ENCODE measurements at regions not wholly inside any gene's neighbourhood (a gene's known extent, or its start where the extent isn't known, plus 50 kb on each side); places are given as distances from the start of the nearest gene placed in this dataset.

DNA sequence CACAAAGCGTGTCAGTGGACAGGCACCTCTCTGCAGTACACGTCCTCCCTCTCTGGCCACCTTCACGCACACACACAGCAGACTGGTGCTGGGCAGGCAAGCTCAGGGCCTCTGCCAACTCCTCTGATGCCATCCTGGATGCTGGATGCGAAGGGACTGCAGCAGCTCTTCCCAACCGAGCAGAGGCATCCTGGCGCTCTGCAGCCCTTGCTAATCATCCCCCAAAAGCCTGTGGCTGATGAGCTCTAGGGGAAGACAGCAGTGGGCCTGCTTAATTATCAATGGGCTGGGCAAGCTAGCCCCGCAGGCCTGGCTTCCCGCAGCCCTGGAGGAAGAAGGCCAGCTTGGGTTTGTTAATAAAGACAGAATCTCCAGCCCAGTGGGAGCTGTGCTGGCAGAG, 71.3 kb upstream of the TEX51 start:
- no peak for DNase-seq (ENCODE audit: low spot score)

GRCh38 chr2:126828051-126828450, 70.6 kb upstream of the TEX51 start:
- no peak for DNase-seq (ENCODE audit: low spot score)

- DNase-seq (ENCODE audit: low spot score), result no peak
Measured at GRCh38 chr2:126828491-126828890, 70.2 kb upstream of the TEX51 start.

GRCh38 chr2:126831234-126832005, 67.3 kb upstream of the TEX51 start:
- no peak for DNase-seq (ENCODE audit: low spot score)

- no peak for DNase-seq (ENCODE audit: low spot score)
Measured at GRCh38 chr2:126832014-126832413, 66.7 kb upstream of the TEX51 start.

DNA sequence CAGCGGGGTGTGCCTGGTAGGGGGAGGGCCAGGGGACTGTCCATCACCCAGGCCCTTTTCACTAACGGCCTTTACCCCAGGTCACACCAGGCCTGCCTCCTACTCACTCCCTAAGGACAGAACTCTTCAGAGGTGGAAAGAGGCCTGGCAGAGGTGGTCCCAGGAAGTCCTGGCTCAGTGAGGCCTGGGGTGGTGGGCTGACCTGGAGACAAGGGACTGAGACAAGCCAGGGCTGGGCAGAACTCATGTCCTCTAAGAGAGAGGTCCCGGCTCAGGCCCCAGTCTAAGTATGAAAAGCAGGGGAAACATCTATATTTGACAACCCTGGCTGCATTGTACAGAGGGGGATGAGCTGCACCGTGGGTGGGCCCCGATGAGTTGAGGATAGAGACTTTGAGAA, 65.9 kb upstream of the TEX51 start:
- no peak for DNase-seq (ENCODE audit: low spot score)

DNA sequence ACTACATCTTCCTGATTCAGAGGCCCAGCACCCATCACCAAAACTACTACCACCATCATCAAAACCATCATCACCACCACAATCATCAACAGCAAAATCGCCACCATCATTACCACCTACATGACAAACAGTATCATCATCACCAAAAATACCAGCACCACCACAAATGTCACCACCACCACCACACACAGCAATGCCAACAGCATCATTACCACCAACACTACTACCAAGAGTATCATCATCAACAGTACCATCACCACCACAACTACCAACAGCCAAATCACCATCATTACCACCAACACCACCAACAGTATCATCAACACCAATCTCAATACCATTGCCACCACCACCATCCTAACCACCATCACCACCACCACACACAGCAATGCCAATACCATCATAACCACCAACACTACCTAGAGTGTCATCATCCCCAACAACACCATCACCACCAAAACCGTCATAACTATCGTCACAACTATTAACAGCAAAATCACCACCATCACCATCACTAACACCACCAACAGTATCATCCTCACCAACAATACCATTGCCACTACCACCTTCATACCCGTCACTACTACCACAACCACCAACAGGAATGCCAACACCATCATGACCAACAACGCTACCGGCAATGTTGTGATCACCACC, 64.6 kb upstream of the TEX51 start:
- DNase-seq (ENCODE audit: low spot score), result no peak

- DNase-seq (ENCODE audit: low spot score), result no peak
Measured at GRCh38 chr2:126835261-126835660, 63.4 kb upstream of the TEX51 start.

DNA sequence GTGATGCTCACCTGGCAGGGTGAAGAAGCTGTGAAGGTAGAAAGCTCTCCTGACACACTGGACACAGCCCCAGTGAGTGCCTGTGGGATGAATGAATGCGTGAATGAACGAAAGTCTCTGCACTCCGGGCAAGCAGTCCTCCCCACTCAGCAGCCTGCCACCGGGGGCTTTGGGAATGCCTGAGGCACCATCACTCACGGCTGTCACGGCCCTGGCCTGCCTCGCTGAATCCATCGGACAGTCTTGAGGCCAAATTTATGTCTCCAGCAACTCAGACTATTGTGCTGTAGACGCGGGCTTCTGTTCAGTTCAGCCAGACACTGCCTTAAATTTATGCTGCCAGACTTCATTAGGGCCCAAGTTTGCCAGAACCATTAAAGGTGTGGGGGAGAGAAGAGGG, 62.9 kb upstream of the TEX51 start:
- DNase-seq (ENCODE audit: low spot score), result no peak

DNA sequence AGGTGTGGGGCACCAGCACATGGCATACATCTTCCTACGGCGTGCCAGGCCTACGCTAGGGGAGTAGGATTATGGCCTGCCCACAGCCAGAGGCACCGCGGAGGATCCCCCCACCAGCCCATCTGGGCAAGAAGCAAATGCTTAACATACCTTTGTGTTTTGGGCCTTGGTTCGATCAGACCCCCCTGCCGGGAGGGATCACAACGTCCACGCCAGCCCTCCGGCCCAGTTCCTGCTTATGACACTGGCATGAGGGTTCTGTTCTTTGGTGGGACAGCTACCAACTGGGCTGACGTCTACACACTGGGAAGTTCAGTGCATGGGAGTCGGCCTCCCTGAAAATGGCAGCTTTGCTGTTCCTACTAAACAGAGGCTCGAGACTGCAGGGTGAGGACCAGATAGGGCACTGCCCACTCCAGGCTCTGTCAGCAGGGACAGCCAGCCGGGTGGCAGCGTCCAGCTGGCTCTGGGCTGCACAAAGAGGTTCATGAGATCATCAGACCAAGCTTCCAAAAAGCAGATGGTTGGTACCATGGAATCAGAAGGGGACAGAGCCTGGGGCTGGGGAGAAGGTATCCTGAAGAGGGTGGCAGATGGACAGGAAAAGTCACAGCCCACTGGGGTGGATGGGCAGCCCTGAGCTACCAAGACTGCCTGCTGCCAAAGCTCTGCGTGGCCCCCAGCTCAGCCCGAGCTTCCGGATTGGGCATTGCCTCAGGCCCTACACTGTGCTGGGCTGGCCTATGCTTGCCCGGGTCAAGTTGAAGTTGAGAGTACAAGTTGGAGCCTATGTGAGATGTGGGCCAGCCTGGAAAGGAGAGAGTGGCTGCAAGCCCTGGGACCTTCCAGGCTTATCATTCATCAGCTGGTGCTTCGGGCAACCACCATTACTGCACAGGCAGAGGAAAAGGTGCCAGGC, 61.7 kb upstream of the TEX51 start:
- DNase-seq (ENCODE audit: low spot score), result no peak

GRCh38 chr2:126837966-126838715, 60.5 kb upstream of the TEX51 start:
- DNase-seq (ENCODE audit: low spot score), result no peak

- DNase-seq (ENCODE audit: low spot score), result no peak
Measured at GRCh38 chr2:126838716-126838985, 60.0 kb upstream of the TEX51 start.

GRCh38 chr2:126839796-126840195, 58.9 kb upstream of the TEX51 start:
- no peak for DNase-seq (ENCODE audit: low spot score)

DNA sequence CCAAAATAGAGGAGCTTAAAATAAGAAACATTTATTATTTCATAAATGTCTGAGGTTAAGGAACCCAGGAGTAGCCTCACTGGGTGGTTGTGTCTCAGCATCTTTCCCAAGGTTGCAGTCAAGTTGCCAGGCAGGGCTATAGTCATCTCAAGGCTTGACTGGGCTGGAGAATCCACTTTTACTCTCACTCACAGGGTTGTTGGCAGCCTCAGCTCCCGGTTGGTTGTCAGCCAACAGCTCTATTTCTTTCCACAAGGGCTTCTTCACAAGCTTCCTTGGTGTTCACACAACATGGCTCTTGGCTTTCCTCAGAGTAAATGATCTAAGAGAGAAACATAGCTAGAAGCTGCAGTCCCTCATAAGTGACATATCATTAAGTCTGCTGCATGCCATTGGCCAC, 55.6 kb upstream of the TEX51 start:
- DNase-seq (ENCODE audit: low spot score), result no peak

DNA sequence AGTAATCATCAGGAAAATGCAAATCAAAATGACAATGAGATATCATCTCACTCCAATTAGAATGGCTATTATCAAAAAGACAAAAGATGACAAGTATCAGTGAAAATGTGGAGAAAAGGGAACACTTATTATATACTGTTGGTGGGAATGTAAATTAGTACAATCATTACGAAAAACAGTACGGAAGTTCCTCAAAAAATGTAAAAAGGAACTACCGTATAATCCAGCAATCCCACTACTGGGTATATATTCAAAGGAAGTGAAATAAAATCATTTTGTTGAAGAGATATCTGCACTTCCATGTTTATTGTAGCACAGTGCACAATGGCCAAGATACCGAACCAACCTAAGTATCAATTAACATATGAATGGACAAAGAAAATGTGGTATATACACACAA, 52.4 kb upstream of the TEX51 start:
- no peak for DNase-seq (ENCODE audit: low spot score)

All from NAMALWA (cell line).